Upper lobe of right lung (tissue), 1 donor: ENCODE measurements at regions not wholly inside any gene's neighbourhood (a gene's known extent, or its start where the extent isn't known, plus 50 kb on each side); places are given as distances from the start of the nearest gene placed in this dataset.

Experiments used
- ATAC-seq: fragments of 200-7000 bp; cut with Tn5 transposase; one replicate; pipeline ENCODE4 v1.9.1; 2020; ENCODE audit warnings: mild to moderate bottlenecking, moderate library complexity
- DNase-seq: peaks from one replicate; pipeline ENCODE4 v3.0.0-alpha.2; 2020
- H3K27ac ChIP-seq: fragments of 200-600 bp; one replicate; pipeline ENCODE4 v1.8.0; 2022
- H3K27me3 ChIP-seq: fragments of 200-600 bp; one replicate; pipeline ENCODE4 v1.8.0; 2022; ENCODE audit warnings: mild to moderate bottlenecking
- H3K36me3 ChIP-seq: fragments of 200-600 bp; one replicate; pipeline ENCODE4 v1.8.0; 2022
- H3K4me1 ChIP-seq: fragments of 200-600 bp; one replicate; pipeline ENCODE4 v1.8.0; 2022
- H3K4me3 ChIP-seq: fragments of 200-600 bp; one replicate; pipeline ENCODE4 v1.8.0; 2022; ENCODE audit warnings: mild to moderate bottlenecking
- H3K9me3 ChIP-seq: fragments of 200-600 bp; one replicate; pipeline ENCODE4 v1.8.0; 2022
- intact Hi-C: fragments of 100-400 bp; cut with DNase I; formaldehyde crosslinking; loops from one replicate; pipeline ENCODE4 v1.11.0; 2022
- TF ChIP-seq, protein P1 (sequence below): fragments of 200-600 bp; IDR thresholded peaks from one replicate; pipeline ENCODE4 v1.8.0; 2022; ENCODE audit warnings: antibody characterized with exemption
- donor health status: DM: no; HTN: yes; CAD: no; lungs with severe emphysema.

DNA sequence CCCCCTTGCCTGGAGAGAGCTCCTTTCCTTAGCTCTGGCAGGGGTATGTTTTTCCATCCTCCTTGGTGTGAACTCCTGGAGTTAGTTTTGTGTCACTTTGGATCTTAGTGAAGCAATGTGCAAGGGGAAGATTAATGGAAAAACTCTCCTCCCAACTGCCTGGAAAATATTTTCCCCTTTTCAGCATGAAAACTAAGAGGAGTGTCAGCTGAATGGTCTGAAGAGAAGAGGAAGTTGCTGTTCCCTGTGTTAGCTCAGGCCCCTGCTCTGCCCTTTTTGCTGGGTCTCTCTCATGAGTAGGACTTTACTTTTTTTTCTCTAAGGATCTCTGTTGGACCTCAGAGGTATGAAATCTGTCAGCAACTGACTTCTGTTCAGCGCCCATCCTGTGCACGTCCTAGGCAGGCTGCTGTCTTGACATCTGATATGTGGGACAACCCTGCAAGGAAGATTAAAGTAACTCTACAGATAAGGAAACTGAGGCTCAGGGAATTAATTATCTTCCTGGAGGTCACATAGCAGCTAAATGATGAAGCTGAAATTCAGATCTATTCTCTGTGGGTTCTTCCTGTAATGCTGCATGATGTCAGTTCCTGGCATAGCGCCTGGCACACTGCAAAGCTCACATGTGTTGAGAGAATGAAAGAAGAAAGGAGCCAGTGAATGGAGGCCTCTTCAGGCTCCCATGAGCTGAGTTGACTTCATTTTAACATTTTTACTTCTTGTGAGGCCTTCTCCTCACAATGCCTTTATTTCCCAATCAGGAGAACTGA is 109.7 kb upstream of the GALNT15 start:
- peak; percentile 15 for ATAC-seq
- Histone ChIP-seq H3K4me3 (no peak overlapping the region), H3K27ac (peak overlapping the region; percentile 27), H3K27me3 (no peaks in the 10 kb centered on the region), H3K4me1 (peaks cover 13% of the 10 kb centered on the region), H3K9me3 (no peaks in the 10 kb centered on the region), H3K36me3 (no peaks in the 10 kb centered on the region)
- DNase-seq, result no peak
- TF ChIP-seq, protein P1, sequence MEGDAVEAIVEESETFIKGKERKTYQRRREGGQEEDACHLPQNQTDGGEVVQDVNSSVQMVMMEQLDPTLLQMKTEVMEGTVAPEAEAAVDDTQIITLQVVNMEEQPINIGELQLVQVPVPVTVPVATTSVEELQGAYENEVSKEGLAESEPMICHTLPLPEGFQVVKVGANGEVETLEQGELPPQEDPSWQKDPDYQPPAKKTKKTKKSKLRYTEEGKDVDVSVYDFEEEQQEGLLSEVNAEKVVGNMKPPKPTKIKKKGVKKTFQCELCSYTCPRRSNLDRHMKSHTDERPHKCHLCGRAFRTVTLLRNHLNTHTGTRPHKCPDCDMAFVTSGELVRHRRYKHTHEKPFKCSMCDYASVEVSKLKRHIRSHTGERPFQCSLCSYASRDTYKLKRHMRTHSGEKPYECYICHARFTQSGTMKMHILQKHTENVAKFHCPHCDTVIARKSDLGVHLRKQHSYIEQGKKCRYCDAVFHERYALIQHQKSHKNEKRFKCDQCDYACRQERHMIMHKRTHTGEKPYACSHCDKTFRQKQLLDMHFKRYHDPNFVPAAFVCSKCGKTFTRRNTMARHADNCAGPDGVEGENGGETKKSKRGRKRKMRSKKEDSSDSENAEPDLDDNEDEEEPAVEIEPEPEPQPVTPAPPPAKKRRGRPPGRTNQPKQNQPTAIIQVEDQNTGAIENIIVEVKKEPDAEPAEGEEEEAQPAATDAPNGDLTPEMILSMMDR, result no peak
- intact Hi-C loops, result no loop called here

DNA sequence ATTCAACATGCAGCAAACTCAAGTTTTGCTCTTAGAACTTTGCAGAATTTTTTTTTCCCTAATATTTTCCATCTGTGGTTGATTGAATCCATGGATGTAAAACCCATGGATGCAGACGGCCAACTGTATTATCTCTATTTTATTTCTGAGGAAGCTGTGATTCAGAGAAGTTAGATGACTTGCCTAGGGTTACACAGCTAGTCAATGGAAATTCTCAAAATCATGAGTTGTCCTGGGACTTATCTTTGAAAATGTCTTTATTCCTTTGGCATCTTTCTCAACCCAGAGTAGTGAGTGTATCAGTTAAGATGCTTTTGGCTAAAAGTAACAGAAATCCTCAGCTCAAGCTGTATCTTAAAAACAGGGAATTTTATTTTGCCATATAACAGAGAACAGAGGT is 107.9 kb upstream of the GALNT15 start:
- Histone ChIP-seq H3K27me3 (no peaks in the 10 kb centered on the region), H3K4me1 (no peaks in the 10 kb centered on the region), H3K27ac (no peak overlapping the region), H3K36me3 (no peaks in the 10 kb centered on the region), H3K9me3 (no peaks in the 10 kb centered on the region), H3K4me3 (no peak overlapping the region)
- no peak for ATAC-seq
- TF ChIP-seq, protein P1, result no peak
- intact Hi-C loops, result no loop called here
- DNase-seq, result no peak

DNA sequence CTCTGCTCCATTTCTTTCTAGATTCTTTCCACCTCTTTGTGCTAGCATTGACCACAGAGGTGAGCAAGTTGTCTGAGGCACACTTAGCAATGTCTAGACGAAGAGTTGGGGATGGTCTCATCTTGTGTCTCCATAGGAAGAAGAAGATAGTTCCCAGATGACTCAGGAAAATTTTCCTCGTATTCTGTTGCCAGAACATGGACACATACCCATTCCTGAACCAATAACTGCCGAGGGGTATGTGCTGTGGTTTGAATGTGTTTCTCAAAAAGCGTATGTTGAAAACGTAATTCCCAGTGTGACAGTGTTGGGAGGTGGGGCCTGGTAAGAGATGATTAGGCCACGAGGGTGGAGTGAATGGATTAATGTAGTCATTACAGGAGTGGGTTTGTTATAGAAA is 107.5 kb upstream of the GALNT15 start:
- intact Hi-C loops, result no loop called here

DNA sequence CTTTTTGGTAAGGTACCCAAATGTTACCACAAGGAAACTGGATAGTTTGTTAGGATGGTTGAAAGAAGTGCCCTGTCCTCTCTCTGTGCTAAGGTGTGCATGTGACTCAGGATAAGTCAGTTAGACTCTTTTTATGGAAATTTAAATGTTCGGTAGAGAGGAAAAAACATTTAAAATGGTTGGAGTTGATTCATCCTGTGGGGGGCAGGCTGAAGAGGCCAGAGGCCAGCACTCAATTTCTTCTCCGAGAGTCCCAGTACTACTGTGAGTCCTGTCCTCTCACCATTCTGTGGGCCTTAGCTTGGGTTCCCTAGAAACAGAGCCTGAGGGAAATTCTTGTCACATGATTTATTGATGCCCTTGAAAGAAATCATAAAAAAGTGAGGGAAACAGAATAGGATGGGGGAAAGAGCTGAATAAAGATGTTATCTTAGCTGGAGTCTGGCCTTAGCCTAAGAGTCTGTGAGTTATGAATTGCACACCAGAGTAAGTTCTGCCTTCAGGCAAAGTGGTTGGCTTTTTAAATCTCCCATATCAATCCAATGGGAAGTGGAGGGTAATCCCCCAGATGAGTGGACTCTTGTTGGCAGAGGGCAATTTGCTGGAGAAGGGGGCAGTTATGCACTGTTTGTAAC is 106.5 kb upstream of the GALNT15 start:
- H3K4me3 ChIP-seq, result no peak overlapping the region
- H3K27me3 ChIP-seq, result no peaks in the 10 kb centered on the region
- no peaks in the 10 kb centered on the region for H3K4me1 ChIP-seq
- TF ChIP-seq, protein P1, result no peak
- no peaks in the 10 kb centered on the region for H3K36me3 ChIP-seq
- no peaks in the 10 kb centered on the region for H3K9me3 ChIP-seq
- ATAC-seq (no peak), DNase-seq (no peak)
- intact Hi-C loops, result no loop called here
- no peak overlapping the region for H3K27ac ChIP-seq

More for the DNA sequence above, 107.5 kb upstream of the GALNT15 start:
- DNase-seq, result no peak
- no peaks in the 10 kb centered on the region for H3K4me1 ChIP-seq
- TF ChIP-seq, protein P1, result no peak
- no peak for ATAC-seq
- H3K36me3 ChIP-seq, result no peaks in the 10 kb centered on the region
- H3K4me3 ChIP-seq, result no peak overlapping the region
- no peak overlapping the region for H3K27ac ChIP-seq
- no peaks in the 10 kb centered on the region for H3K9me3 ChIP-seq
- H3K27me3 ChIP-seq, result no peaks in the 10 kb centered on the region

DNA sequence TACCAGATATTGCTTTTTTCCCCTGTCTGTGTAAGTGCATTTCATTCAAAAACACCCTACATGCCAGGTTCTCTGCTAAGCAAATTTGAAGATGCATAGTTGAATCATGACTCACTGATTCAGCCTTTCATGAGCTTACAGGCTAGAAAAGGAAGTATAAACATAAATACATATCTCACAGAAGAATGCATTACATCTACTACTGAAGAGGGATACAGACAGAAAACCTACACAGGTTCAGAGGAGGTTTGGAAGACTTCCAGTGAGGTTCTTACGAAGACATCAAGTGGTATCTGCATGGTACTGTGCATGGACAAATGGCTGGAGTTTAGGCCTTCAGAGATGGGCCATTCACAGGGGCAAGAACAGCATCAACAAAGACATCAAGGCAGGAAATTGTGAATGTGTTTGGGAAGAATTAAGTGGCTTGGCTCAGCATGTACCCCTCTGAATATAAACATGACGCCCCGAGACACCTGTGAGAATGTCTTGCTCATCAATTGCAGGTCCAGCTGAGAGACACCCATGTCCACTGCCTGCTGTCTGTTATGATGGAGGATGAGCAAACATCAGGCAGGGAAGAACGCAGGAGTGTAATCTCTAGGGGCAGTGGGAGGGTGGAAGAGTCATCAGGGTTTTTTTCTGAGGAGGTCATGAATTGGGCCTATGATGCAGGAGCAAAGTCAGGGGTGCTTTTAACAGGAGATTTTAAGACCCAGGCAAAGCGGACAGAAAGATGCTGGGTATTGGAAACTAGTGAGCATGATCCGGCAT is 105.1 kb upstream of the GALNT15 start:
- intact Hi-C loops, result no loop called here
- no peak for DNase-seq
- H3K36me3 ChIP-seq, result no peaks in the 10 kb centered on the region
- no peaks in the 10 kb centered on the region for H3K4me1 ChIP-seq
- no peak overlapping the region for H3K4me3 ChIP-seq
- no peaks in the 10 kb centered on the region for H3K9me3 ChIP-seq
- TF ChIP-seq, protein P1, result no peak
- no peak overlapping the region for H3K27ac ChIP-seq
- no peaks in the 10 kb centered on the region for H3K27me3 ChIP-seq
- peak; percentile 69 for ATAC-seq
